ENCODE measurements at regions not wholly inside any gene's neighbourhood (a gene's known extent, or its start where the extent isn't known, plus 50 kb on each side); places are given as distances from the start of the nearest gene placed in this dataset.

- TF ChIP-seq GATA2 (IDR thresholded peaks at IDR 0.05; ENCODE audit: low read depth, low read length) (no peak), GATA3 (IDR thresholded peaks at IDR 0.05; ENCODE audit: low read depth, low read length) (no peak)
Measured at GRCh38 chr4:41436419-41436818, 101.5 kb upstream of the LIMCH1 start.
